ENCODE measurements at regions not wholly inside any gene's neighbourhood (a gene's known extent, or its start where the extent isn't known, plus 50 kb on each side); places are given as distances from the start of the nearest gene placed in this dataset.
A peak's percentile ranks its signal among the peaks of the same experiment; 100 is the strongest.

DNA sequence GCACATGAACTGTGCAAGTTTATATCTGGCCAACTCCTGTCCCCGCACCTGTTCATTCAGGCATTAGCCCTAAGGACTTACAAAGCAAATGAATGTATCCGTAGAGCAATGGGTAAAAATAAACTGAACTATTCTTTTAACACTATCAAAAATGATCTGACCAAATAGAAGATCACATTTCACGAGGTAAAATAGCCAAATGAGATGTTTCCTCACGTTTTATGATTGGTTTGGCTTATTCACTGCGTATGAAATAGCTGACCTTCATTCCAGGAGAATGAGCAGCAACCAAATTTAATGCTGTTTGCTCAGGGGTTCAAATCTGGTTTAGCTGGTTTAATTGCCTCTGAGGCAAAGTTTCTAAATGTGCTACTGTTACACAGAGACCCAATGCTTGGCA lies 216.0 kb upstream of the EEA1 start (continued):
- no peak for TF ChIP-seq ZNF280C (tag by site-specific recombination; IDR thresholded peaks at IDR 0.05)
- no peak for TF ChIP-seq ZFHX2 (tag by site-specific recombination; conservative IDR thresholded peaks at IDR 0.05)
- TF ChIP-seq ZNF791 (tag by site-specific recombination; IDR thresholded peaks at IDR 0.05) = no peak
- TF ChIP-seq ZNF626 (tag by site-specific recombination; IDR thresholded peaks at IDR 0.05) = no peak
- TF ChIP-seq ZNF548 (tag by site-specific recombination; IDR thresholded peaks at IDR 0.05) = no peak
- no peak for TF ChIP-seq ZNF514 (tag by site-specific recombination; IDR thresholded peaks at IDR 0.05)
- no peak for TF ChIP-seq TSHZ1 (tag by site-specific recombination; IDR thresholded peaks at IDR 0.05; ENCODE audit: borderline replicate concordance)
- TF ChIP-seq ZNF433 (tag by site-specific recombination; IDR thresholded peaks at IDR 0.05; ENCODE audit: low read depth) = no peak
- TF ChIP-seq ATF2 (tag by site-specific recombination; IDR thresholded peaks at IDR 0.05; ENCODE audit: low read depth) = no peak
- TF ChIP-seq, protein P1, sequence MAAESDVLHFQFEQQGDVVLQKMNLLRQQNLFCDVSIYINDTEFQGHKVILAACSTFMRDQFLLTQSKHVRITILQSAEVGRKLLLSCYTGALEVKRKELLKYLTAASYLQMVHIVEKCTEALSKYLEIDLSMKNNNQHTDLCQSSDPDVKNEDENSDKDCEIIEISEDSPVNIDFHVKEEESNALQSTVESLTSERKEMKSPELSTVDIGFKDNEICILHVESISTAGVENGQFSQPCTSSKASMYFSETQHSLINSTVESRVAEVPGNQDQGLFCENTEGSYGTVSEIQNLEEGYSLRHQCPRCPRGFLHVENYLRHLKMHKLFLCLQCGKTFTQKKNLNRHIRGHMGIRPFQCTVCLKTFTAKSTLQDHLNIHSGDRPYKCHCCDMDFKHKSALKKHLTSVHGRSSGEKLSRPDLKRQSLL (tag by site-specific recombination; IDR thresholded peaks at IDR 0.05) = no peak
- peak; percentile 45; the same call in 1 of the 2 replicates for TF ChIP-seq IKZF3 (tag by site-specific recombination; IDR thresholded peaks at IDR 0.05)
- no peak for TF ChIP-seq SCRT1 (tag by site-specific recombination; IDR thresholded peaks at IDR 0.05; ENCODE audit: borderline replicate concordance)
- TF ChIP-seq OVOL3 (tag by site-specific recombination; IDR thresholded peaks at IDR 0.05) = 0 out of 2 replicates have a peak, but pooled peaks have one; percentile 52
- TF ChIP-seq ZEB2 (tag by site-specific recombination; IDR thresholded peaks at IDR 0.05) = no peak
- TF ChIP-seq ZNF677 (tag by site-specific recombination; IDR thresholded peaks at IDR 0.05) = no peak
- no peak for TF ChIP-seq ZNF311 (tag by site-specific recombination; IDR thresholded peaks at IDR 0.05; ENCODE audit: borderline replicate concordance)
- peak; percentile 74; the same call in 1 of the 2 replicates for TF ChIP-seq ZNF843 (tag by site-specific recombination; IDR thresholded peaks at IDR 0.05)
- no peak for TF ChIP-seq ZNF658 (tag by site-specific recombination; IDR thresholded peaks at IDR 0.05)
- TF ChIP-seq ZBTB1 (tag by site-specific recombination; IDR thresholded peaks at IDR 0.05) = no peak
- TF ChIP-seq ZNF133 (tag by site-specific recombination; IDR thresholded peaks at IDR 0.05) = no peak
- TF ChIP-seq ZXDB (tag by site-specific recombination; IDR thresholded peaks at IDR 0.05) = peak; percentile 53; the same call in 1 of the 2 replicates
- no peak for TF ChIP-seq ZNF112 (tag by site-specific recombination; IDR thresholded peaks at IDR 0.05)
- TF ChIP-seq, protein P2, sequence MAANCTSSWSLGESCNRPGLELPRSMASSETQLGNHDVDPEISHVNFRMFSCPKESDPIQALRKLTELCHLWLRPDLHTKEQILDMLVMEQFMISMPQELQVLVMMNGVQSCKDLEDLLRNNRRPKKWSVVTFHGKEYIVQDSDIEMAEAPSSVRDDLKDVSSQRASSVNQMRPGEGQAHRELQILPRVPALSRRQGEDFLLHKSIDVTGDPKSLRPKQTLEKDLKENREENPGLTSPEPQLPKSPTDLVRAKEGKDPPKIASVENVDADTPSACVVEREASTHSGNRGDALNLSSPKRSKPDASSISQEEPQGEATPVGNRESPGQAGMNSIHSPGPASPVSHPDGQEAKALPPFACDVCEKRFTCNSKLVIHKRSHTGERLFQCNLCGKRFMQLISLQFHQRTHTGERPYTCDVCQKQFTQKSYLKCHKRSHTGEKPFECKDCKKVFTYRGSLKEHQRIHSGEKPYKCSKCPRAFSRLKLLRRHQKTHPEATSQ (tag by site-specific recombination; IDR thresholded peaks at IDR 0.05) = no peak
- no peak for TF ChIP-seq ZNF530 (tag by site-specific recombination; IDR thresholded peaks at IDR 0.05; ENCODE audit: low read depth)
- TF ChIP-seq ZNF555 (tag by site-specific recombination; conservative IDR thresholded peaks at IDR 0.05) = no peak
- TF ChIP-seq ZBTB8A (tag by site-specific recombination; IDR thresholded peaks at IDR 0.05) = peak; percentile 28; the same call in 1 of the 2 replicates
- TF ChIP-seq ZNF132 (tag by site-specific recombination; IDR thresholded peaks at IDR 0.05; ENCODE audit: borderline replicate concordance) = no peak
- no peak for TF ChIP-seq ZNF18 (tag by site-specific recombination; IDR thresholded peaks at IDR 0.05)
- TF ChIP-seq ZNF707 (tag by site-specific recombination; IDR thresholded peaks at IDR 0.05) = no peak
- no peak for TF ChIP-seq MYNN (tag by site-specific recombination; IDR thresholded peaks at IDR 0.05; ENCODE audit: borderline replicate concordance)
- TF ChIP-seq ZNF777 (tag by site-specific recombination; IDR thresholded peaks at IDR 0.05; ENCODE audit: borderline replicate concordance) = no peak

Data from HEK293 (cell line).